ENCODE measurements at regions not wholly inside any gene's neighbourhood (a gene's known extent, or its start where the extent isn't known, plus 50 kb on each side); places are given as distances from the start of the nearest gene placed in this dataset.

GRCh38 chr12:92424338-92424737 lies 278.5 kb upstream of the PLEKHG7 start:
- Histone ChIP-seq H3K4me1 (ENCODE audit: insufficient read depth) (peaks cover 41% of the 10 kb centered on the region), H3K27me3 (ENCODE audit: insufficient read depth) (no peaks in the 10 kb centered on the region), H3K4me3 (peak overlapping the region; percentile 7; the same call in 1 of the 2 replicates), H4K20me1 (replicated peaks; ENCODE audit: insufficient read depth) (no peaks in the 10 kb centered on the region), H3K79me2 (replicated peaks; ENCODE audit: insufficient read depth) (no peaks in the 10 kb centered on the region), H3K9me2 (ENCODE audit: insufficient read depth) (peaks cover 11% of the 10 kb centered on the region; the same call in 1 of the 2 replicates), H3K36me3 (ENCODE audit: insufficient read depth) (no peaks in the 10 kb centered on the region), H2AFZ (no peak overlapping the region), H3F3A (replicated peaks; ENCODE audit: low read depth) (no peaks in the 10 kb centered on the region), H3K27ac (ENCODE audit: low read depth) (peak overlapping the region; percentile 87), H3K4me2 (peak overlapping the region; percentile 19; the same call in 1 of the 2 replicates)
- DNase-seq (ENCODE audit: low spot score) (peak; percentile 76), ATAC-seq (peak; percentile 99)
- H3K4me3 Mint-ChIP-seq = peak overlapping the region; percentile 47; the same call in 2 of the 3 replicates
- H3K27ac Mint-ChIP-seq = peak overlapping the region; percentile 82
- peaks cover 3% of the 10 kb centered on the region for H3K27me3 Mint-ChIP-seq (ENCODE audit: insufficient read depth, low read depth, poor library complexity)
- H3K4me1 Mint-ChIP-seq = peaks cover 40% of the 10 kb centered on the region
- no peaks in the 10 kb centered on the region; the same call in 2 of the 3 replicates for H3K9me3 Mint-ChIP-seq
- H3K36me3 Mint-ChIP-seq (ENCODE audit: low read depth) = no peaks in the 10 kb centered on the region
- no peak for TF ChIP-seq JUNB (IDR thresholded peaks at IDR 0.05; ENCODE audit: unreplicated experiment)
- no peak for TF ChIP-seq CTCF (conservative IDR thresholded peaks at IDR 0.05; ENCODE audit: low read depth in 2 of 2)
- TF ChIP-seq EZH2 (IDR thresholded peaks at IDR 0.05; ENCODE audit: low read depth, unreplicated experiment) = no peak
- peak; percentile 22; the same call in 1 of the 2 replicates for TF ChIP-seq ZNF462 (CRISPR knock-in tag; IDR thresholded peaks at IDR 0.05)
- no peak for TF ChIP-seq STAT1 (IDR thresholded peaks at IDR 0.05; ENCODE audit: unreplicated experiment)
- TF ChIP-seq NANOG (IDR thresholded peaks at IDR 0.05; ENCODE audit: borderline replicate concordance) = peak; percentile 70
- TF ChIP-seq ZNF331 (CRISPR knock-in tag; IDR thresholded peaks at IDR 0.05; ENCODE audit: low read depth) = no peak
- no peak for TF ChIP-seq ZNF114 (CRISPR knock-in tag; IDR thresholded peaks at IDR 0.05)

All from GM23338 (cell line).